A172 (cell line): ENCODE measurements at regions not wholly inside any gene's neighbourhood (a gene's known extent, or its start where the extent isn't known, plus 50 kb on each side); places are given as distances from the start of the nearest gene placed in this dataset.
"Not testable (repeated sequence)": the region's sequence is repeated elsewhere in the genome, so short reads cannot be mapped to it uniquely, and the experiment has no call there.

Source experiments
- DNase-seq: peaks from one replicate; pipeline ENCODE4 v3.0.0-alpha.2; 2015; ENCODE audit warnings: low spot score

- DNase-seq, result peak; percentile 64
Observed at GRCh38 chr1:184888505-184888904, 85.8 kb downstream of the NIBAN1 start.

DNA sequence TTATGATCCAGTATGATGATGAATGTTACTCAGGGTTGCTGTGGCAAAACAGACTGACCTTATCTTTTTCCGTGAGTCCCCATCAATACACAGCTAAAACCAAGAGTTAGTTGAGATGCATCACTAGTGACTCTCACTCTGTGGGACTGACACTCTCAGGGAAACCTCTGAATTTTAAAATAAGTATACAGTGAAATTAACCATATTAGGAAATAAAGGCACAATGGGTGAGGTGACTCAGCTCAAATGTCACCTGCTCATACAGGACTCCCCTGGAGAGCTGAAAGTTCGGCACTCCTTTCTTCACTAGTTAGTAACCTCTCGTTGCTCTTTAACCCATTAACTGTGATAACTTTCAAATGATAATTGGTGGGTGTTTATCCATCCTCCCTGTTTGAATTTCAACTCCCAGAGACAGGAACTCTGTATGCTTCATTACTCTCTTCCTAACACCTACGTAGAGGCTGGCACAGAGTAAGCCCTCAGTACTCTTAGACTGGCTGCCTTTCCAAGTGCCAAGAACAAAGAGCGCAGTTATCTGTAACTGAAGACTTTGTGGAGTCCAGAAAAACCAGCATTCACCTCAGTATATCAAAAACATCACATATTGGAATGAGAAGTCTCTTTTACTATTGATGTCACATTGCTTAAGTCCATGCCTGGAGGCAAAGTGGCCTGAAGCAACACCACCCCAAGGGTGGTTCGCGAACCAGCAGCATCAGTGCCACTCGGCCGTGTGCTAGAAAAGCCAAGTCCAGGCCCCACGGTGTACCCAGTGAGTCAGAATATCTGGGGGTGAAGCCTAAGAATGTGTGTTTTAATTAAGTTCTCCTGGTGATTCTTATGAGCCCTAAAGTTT, 91.1 kb downstream of the NIBAN1 start:
- no peak for DNase-seq

GRCh38 chr1:184881941-184882913, 92.1 kb downstream of the NIBAN1 start:
- DNase-seq, result no peak

DNA sequence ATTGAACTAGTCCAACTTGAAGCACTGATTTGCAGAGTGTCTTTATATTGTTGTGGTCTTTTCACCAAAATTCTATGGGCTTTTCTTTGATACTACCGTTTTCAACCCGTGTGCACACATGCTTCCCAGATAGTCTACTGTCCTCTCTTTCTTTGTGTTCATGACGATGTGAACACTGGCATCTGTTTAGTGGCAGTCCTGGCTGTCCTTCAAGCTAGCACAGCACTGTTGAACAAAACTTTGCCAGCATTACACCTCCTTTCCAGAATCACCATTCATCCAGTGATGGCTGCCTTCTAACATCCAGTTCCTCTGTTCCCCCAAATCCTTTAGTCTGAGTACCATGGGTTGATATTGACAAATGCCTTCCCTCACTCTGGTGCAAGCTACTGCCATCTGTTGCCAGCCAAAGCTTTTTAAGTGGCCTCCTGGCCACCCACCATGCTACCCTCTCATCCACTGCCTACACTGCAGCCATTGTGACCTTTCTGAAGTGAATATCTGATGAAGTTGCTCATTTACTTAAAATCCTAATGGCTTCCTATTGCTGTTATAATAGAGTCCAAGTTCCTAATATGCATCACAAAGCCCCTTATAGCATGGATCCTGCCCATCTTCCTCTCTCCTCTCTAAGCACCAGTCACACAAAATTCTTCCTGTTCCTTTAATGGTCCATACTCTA, 94.3 kb downstream of the NIBAN1 start:
- no peak for DNase-seq

GRCh38 chr1:184878602-184879001, 95.7 kb downstream of the NIBAN1 start:
- DNase-seq, result no peak

- DNase-seq, result no peak
Observed at GRCh38 chr1:184878002-184878401, 96.3 kb downstream of the NIBAN1 start.

- DNase-seq, result not testable (repeated sequence)
Observed at GRCh38 chr1:184876015-184876414, 98.3 kb downstream of the NIBAN1 start.

DNA sequence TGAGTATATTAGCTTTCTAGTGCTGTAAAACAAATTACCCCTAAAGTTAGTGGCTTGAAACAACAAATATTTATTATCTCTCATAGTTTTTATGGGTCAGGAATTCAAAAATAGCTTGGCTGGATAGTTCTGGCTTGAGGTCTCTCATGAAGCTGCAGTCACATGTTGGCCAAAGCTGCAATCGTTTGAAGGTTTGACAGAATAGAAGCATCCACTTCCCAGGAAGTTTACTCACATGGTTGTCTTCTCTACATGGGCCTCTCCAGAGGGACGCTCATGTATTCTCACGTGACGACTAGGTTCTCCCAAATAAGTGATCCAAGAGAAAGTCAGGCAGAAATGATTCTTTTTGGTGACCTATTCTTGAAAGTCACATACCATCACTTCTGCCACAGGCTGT, 99.1 kb downstream of the NIBAN1 start:
- no peak for DNase-seq

- DNase-seq, result no peak
Observed at GRCh38 chr1:184870319-184870718, 104.0 kb downstream of the NIBAN1 start.

- DNase-seq, result no peak
Observed at GRCh38 chr1:184867866-184868689, 106.2 kb downstream of the NIBAN1 start.

- peak; percentile 92 for DNase-seq
Observed at GRCh38 chr1:184866991-184867788, 107.1 kb downstream of the NIBAN1 start.

- DNase-seq, result no peak
Observed at GRCh38 chr1:184866586-184866985, 107.7 kb downstream of the NIBAN1 start.

DNA sequence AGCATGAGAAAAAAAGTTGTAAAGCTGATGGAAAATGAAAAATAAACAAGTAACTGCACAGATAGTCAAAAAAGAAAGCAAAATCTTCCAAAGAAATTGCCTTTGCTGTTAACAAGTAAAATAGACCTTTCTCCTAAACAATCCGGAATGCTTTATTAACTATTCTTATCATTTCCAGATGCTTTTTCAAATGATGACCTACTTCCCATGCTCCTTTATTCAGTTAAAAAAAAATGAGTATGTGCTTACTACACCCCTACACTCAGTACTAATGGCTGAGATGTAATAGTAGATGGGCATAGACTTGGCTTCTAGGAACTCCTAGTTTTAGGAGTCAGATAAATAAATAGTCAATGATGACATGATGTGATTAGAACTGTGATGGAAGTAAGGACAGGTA, 108.5 kb downstream of the NIBAN1 start:
- no peak for DNase-seq

DNA sequence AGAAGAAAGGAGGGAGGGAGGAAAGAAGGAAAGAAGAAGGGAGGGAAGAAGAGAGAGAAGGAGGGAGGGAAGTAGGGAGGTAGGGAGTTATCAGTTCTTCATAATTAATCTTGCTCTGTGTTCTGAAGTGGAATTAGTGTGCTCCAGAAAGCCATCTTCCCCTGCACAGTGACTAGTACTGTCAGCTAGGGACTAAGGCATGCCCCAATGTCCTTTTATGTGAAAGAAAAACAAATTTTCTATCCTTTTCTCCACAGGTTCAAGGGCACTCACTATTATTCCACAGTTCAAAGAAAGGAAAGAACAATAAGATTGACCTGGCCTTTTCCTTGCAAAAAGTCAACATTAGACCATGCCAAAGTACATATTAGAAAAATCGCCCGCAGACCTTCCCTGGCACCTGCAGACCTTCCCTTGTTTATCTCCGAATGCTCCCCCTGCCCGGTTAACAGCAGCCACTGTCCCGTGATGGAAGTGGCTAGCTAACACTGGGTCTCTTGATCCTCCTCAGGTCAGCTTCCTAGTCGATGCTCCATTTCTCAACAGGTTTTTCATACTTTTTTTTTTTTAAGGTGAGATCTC, 107.2 kb upstream of the EDEM3 start:
- no peak for DNase-seq

DNA sequence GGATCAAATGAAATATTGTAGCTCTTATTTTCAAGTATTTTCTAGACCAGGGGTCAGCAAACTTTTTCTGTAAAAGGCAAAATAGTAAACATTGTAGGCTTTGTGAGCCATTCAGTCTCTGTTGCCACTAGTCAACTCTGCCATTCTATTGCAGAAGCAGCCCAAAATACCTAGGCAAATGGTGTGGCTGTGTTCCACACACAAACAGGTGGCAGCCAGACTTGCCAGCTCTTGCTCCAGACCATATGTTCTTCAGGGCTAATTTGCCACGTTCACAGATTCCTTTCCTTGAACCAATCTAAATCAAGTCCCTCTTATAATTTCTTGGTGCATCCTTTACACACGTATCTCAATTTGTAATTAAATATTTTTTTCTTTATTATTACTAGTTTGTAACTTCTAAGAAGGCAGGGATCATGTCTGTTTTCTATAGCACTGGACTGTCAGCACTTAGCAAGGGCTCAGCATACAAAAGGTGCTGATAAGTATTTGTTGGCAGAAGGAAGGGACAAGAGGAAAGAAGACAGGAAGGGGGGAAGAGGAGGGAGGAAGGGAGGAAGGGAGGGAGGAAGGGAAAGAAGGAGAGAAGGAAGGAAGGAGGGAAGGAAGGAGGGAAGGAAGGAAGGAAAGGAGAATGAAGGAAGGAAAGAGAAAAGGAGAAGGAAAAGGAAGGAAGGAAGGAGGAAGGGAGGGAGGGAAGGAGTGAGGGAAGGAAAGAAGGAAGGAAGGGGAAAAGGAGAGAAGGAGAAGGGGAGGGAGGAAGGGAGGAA, 106.5 kb upstream of the EDEM3 start:
- no peak for DNase-seq

GRCh38 chr1:184860535-184860934, 105.9 kb upstream of the EDEM3 start:
- DNase-seq, result no peak

DNA sequence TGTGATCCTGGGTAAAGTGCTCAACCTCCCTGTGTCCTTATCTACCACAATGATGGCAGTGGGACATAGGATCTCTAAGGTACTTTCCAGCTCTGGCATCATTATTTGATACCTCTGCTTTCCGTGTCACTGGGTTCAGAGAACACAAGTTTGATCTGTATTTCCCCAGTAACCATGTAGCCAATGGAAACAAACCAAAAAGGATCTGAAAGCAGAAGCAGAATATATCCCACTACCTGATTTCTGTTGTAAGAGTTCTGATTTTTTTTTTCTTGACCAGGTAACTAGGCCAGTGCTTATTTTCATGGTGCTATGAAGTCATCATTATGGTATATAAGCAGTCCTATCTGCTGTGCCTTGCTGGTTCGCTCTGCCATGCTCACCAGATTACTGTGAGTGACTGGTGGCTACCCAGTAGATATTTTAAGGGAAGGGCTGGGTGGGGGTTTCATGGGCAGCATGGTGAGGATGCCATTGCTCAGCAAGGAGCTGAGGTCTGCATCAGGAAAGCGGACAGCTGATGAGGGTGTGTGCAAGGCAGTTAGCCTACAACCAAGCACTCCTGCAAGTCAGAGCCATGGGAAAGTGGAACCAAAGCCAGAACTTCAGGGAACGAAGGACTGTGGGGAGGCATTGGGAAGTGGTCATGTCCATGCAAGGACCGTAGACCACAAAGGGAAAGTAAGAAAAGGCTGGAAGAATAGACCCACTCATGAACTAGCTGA, 104.9 kb upstream of the EDEM3 start:
- DNase-seq, result no peak

- no peak for DNase-seq
Observed at GRCh38 chr1:184858288-184858687, 103.6 kb upstream of the EDEM3 start.
